Endodermal cell (in vitro differentiated cells): ENCODE measurements at regions not wholly inside any gene's neighbourhood (a gene's known extent, or its start where the extent isn't known, plus 50 kb on each side); places are given as distances from the start of the nearest gene placed in this dataset.

Experiments used
- DNase-seq: peaks from one replicate; pipeline ENCODE4 v3.0.0-alpha.2; 2017
- H3K27ac ChIP-seq: 2 replicates; pipeline ENCODE4 v1.5.1; 2013; ENCODE audit warnings: mild to moderate bottlenecking, low read depth, low read length, moderate library complexity
- H3K27me3 ChIP-seq: 2 replicates; pipeline ENCODE4 v1.6.1; 2013; ENCODE audit warnings: mild to moderate bottlenecking, low read length, moderate library complexity; ENCODE audit not compliant: insufficient read depth, control insufficient read depth, poor library complexity, severe bottlenecking
- H3K36me3 ChIP-seq: 2 replicates; pipeline ENCODE4 v1.7.0; 2013; ENCODE audit warnings: mild to moderate bottlenecking, low read length, moderate library complexity; ENCODE audit not compliant: control insufficient read depth, insufficient read depth
- H3K4me1 ChIP-seq: one replicate; pipeline ENCODE4 v1.7.0; 2013; ENCODE audit warnings: low read length; ENCODE audit not compliant: control insufficient read depth, insufficient read depth
- H3K4me3 ChIP-seq: 2 replicates; pipeline ENCODE4 v1.5.1; 2013; ENCODE audit warnings: mild to moderate bottlenecking, low read length, moderate library complexity
- H3K9ac ChIP-seq: 2 replicates; pipeline ENCODE4 v1.6.1; 2013; ENCODE audit warnings: mild to moderate bottlenecking, low read length, moderate library complexity; ENCODE audit not compliant: poor library complexity, severe bottlenecking; ENCODE audit errors: extremely low read depth
- H3K9me3 ChIP-seq: 2 replicates; pipeline ENCODE4 v1.6.1; 2013; ENCODE audit warnings: mild to moderate bottlenecking, low read length, moderate library complexity; ENCODE audit not compliant: control insufficient read depth
- H3K27ac Mint-ChIP-seq: 2 replicates; pipeline ENCODE4 v1.8.0; 2020; ENCODE audit warnings: mixed read lengths
- H3K27me3 Mint-ChIP-seq: 2 replicates; pipeline ENCODE4 v1.8.0; 2021; ENCODE audit warnings: mild to moderate bottlenecking, mixed read lengths; ENCODE audit not compliant: insufficient read depth
- H3K36me3 Mint-ChIP-seq: 2 replicates; pipeline ENCODE4 v1.8.0; 2020; ENCODE audit warnings: low read depth, mixed read lengths
- H3K4me1 Mint-ChIP-seq: 2 replicates; pipeline ENCODE4 v1.8.0; 2020; ENCODE audit warnings: mixed read lengths
- H3K4me3 Mint-ChIP-seq: 2 replicates; pipeline ENCODE4 v1.8.0; 2020; ENCODE audit warnings: mild to moderate bottlenecking, moderate library complexity, mixed read lengths
- H3K9me3 Mint-ChIP-seq: 2 replicates; pipeline ENCODE4 v1.8.0; 2020; ENCODE audit warnings: mild to moderate bottlenecking, mixed read lengths
- WGBS, 2 experiments: methylation state at CpG; one replicate each; pipeline versions ENCODE4 v1.1.5 to v1.1.7; 2013; ENCODE audit warnings: missing lambda C conversion rate in 2 of 2, mixed read lengths in 1 of 2; ENCODE audit not compliant: insufficient coverage in 1 of 2, insufficient read length in 1 of 2; 5-methylcytosine and 5-hydroxymethylcytosine counted together
- TF ChIP-seq, protein P1 (sequence below): fragments of 200-600 bp; sonication (generic); conservative IDR thresholded peaks from 2 replicates; pipeline ENCODE4 v1.5.0; 2021; ENCODE audit warnings: antibody characterized with exemption, mild to moderate bottlenecking

DNA sequence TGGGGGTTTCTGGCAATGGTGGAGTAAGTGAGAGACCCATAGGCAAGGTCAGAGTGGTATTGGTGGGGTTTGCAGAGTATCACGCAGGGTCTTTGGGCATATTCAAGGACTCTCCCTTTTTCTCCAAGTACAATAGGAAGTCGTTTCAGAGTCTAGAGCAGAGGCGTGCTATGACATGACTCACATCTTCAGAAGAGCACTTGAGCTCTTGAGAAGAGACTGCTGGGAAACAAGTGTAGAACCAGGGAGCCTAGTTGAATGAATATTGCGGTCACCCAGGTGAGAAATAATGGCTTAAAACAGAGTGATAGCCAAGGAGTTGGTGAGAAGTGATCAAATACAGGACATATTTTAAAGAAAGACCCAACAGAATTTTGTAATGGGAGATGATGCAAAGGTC lies 813.4 kb downstream of the TLE1 start:
- H3K27me3 Mint-ChIP-seq = no peaks in the 10 kb centered on the region
- H3K9me3 Mint-ChIP-seq = no peaks in the 10 kb centered on the region
- no peak overlapping the region for H3K27ac ChIP-seq
- no peaks in the 10 kb centered on the region for H3K4me1 ChIP-seq
- WGBS, 2 experiments = 87 to 94% methylated on average over 2 to 4 of the region's 4 CpGs
- no peak overlapping the region for H3K4me3 ChIP-seq
- no peaks in the 10 kb centered on the region for H3K27me3 ChIP-seq
- no peaks in the 10 kb centered on the region for H3K9me3 ChIP-seq
- no peak overlapping the region for H3K9ac ChIP-seq
- no peak overlapping the region for H3K27ac Mint-ChIP-seq
- H3K4me3 Mint-ChIP-seq = no peak overlapping the region
- TF ChIP-seq, protein P1, sequence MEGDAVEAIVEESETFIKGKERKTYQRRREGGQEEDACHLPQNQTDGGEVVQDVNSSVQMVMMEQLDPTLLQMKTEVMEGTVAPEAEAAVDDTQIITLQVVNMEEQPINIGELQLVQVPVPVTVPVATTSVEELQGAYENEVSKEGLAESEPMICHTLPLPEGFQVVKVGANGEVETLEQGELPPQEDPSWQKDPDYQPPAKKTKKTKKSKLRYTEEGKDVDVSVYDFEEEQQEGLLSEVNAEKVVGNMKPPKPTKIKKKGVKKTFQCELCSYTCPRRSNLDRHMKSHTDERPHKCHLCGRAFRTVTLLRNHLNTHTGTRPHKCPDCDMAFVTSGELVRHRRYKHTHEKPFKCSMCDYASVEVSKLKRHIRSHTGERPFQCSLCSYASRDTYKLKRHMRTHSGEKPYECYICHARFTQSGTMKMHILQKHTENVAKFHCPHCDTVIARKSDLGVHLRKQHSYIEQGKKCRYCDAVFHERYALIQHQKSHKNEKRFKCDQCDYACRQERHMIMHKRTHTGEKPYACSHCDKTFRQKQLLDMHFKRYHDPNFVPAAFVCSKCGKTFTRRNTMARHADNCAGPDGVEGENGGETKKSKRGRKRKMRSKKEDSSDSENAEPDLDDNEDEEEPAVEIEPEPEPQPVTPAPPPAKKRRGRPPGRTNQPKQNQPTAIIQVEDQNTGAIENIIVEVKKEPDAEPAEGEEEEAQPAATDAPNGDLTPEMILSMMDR = no peak
- no peaks in the 10 kb centered on the region for H3K36me3 ChIP-seq
- H3K4me1 Mint-ChIP-seq = peaks cover 5% of the 10 kb centered on the region
- H3K36me3 Mint-ChIP-seq = peaks cover 17% of the 10 kb centered on the region
- no peak for DNase-seq

DNA sequence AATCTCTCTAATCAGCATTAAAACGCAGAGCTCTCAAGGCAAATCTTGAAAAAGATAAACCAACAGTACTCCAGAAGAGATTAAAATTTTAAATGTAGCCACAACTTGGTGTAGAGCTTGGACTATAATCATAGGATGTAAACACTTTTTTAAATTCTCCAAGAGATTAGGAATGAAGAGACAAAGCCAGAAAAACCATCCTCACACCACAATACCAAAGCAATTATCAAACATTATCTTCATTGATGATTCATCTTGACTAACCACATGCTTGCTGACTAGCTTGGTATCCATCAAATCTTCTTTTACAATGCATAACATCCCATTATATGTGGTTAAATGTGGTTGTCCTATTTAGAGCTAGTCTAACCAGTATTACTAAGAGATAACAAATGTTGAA lies 815.1 kb downstream of the TLE1 start:
- Mint-ChIP-seq H3K27ac (no peak overlapping the region), H3K27me3 (no peaks in the 10 kb centered on the region)
- H3K27ac ChIP-seq = no peak overlapping the region

DNA sequence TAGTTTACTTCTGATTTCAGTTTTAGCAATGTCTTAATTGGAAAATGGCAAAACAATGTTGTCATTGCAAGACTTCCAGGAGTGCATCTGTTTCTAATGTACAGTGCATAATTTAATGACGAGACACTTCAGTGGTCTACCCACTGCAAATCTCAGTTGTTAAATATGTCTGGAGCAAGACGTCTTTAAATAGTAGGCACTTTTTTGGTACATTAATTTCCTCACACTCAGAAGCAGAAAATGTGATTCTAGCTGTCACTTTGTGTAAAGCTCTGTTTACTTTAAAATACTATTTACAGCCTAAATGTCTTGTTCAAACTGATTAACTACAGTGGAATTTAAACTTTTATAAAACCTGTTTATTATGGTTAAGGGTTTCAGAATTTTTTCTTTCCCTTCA lies 815.5 kb downstream of the TLE1 start:
- no peaks in the 10 kb centered on the region for H3K4me1 ChIP-seq
- H3K9me3 ChIP-seq = no peaks in the 10 kb centered on the region
- 85 to 88% methylated on average over 1 to 2 of the region's 2 CpGs for WGBS, 2 experiments
- no peak overlapping the region for H3K27ac Mint-ChIP-seq
- H3K9me3 Mint-ChIP-seq = no peaks in the 10 kb centered on the region
- H3K36me3 ChIP-seq = no peaks in the 10 kb centered on the region
- H3K4me1 Mint-ChIP-seq = peaks cover 4% of the 10 kb centered on the region
- TF ChIP-seq, protein P1 = no peak
- DNase-seq = no peak
- H3K27me3 Mint-ChIP-seq = no peaks in the 10 kb centered on the region
- no peaks in the 10 kb centered on the region for H3K27me3 ChIP-seq
- no peak overlapping the region for H3K9ac ChIP-seq
- no peak overlapping the region for H3K4me3 Mint-ChIP-seq
- H3K27ac ChIP-seq = no peak overlapping the region
- peaks cover 29% of the 10 kb centered on the region for H3K36me3 Mint-ChIP-seq
- no peak overlapping the region for H3K4me3 ChIP-seq

More for the DNA sequence above, 815.1 kb downstream of the TLE1 start:
- no peak overlapping the region for H3K4me3 ChIP-seq
- H3K9ac ChIP-seq = no peak overlapping the region
- no peaks in the 10 kb centered on the region for H3K9me3 Mint-ChIP-seq
- no peak for DNase-seq
- H3K9me3 ChIP-seq = no peaks in the 10 kb centered on the region
- H3K36me3 ChIP-seq = no peaks in the 10 kb centered on the region
- 77% methylated on average over 1 of the region's 1 CpG; no CpG with 5 or more reads in 1 of the 2 experiments for WGBS, 2 experiments
- no peaks in the 10 kb centered on the region for H3K4me1 ChIP-seq
- H3K36me3 Mint-ChIP-seq = peaks cover 28% of the 10 kb centered on the region
- TF ChIP-seq, protein P1 = no peak
- H3K4me1 Mint-ChIP-seq = peaks cover 4% of the 10 kb centered on the region
- H3K27me3 ChIP-seq = no peaks in the 10 kb centered on the region
- no peak overlapping the region for H3K4me3 Mint-ChIP-seq
